GM19328 (cell line): ENCODE measurements at regions not wholly inside any gene's neighbourhood (a gene's known extent, or its start where the extent isn't known, plus 50 kb on each side); places are given as distances from the start of the nearest gene placed in this dataset.
"Not testable (repeated sequence)": the region's sequence is repeated elsewhere in the genome, so short reads cannot be mapped to it uniquely, and the experiment has no call there.

ENCODE experiments used
- ATAC-seq: cut with Tn5 transposase; IDR thresholded peaks from one replicate; pipeline ENCODE4 v1.9.1; 2021; ENCODE audit warnings: mild to moderate bottlenecking, moderate library complexity; ENCODE audit not compliant: unreplicated experiment

GRCh38 chr3:109982201-109982600 lies 644.9 kb upstream of the DPPA4 start:
- ATAC-seq, result no peak

- ATAC-seq, result no peak
Measured at GRCh38 chr3:109984976-109985375, 647.6 kb upstream of the DPPA4 start.

DNA sequence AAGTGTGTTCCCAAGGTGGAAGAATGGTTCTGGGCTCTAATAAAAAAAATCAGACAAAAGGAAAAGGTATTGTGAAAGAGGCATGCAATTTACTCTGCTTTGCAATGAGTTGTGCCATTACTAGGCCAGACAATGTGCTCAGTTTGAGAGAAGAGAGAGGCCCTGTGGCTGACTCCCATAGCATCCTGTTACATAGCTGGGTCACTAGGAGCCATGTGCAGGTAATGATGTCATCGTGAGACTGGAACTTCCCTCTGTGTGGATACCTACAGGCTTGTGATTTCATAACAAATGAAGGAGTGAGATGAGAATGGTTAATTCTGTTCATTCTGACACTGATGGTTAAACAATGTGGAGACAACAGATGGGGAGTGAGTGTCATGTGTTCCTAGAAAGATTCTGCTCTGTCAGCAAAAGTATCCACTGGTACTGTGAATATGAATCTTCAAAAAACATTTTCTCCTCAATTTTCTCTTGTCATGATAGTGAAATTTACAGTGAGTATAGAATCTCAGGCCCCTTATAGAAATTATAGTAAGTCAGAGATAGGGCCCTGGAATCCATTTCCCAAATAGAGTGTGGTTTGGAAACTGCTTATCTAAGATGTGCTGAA lies 648.7 kb upstream of the DPPA4 start:
- no peak for ATAC-seq

- no peak for ATAC-seq
Measured at GRCh38 chr3:109994853-109995252, 657.5 kb upstream of the DPPA4 start.

DNA sequence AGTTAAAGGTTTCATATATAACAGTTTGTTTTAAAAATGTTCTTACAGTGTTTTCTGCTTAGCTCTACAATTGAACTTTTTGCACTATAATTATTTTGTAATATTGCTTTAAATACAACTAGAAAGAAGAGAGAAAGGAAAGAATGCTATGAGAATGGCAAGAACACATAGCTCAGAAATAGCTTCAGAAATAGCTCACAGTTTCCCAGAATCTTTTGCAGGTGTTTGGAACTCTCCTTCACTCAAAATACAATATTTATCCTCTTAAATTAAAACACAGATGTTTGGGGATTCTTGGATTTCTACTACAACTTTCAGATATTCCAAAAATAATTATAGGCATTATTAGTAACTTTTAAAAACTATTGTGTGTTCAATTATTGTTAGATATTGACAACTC lies 658.0 kb upstream of the DPPA4 start:
- ATAC-seq, result no peak

DNA sequence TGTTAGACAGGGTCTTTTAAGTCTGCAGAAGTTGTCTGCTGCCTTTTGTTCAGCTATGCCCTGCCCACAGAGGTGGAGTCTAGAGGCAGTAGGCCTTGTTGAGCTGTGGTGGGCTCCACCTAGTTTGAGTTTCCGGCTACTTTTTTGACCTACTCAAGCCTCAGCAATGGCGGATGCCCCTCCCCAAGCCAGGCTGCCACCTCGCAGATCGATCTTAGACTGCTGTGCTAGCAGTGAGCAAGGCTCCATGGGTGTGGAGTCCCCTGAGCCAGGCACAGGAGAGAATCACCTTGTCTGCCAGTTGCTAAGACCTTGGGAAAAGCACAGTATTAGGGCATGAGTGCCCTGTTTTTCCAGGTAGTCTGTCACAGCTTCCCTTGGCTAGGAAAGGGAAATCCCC lies 664.6 kb upstream of the DPPA4 start:
- ATAC-seq, result not testable (repeated sequence)

- ATAC-seq, result no peak
Measured at GRCh38 chr3:110006913-110007312, 669.6 kb upstream of the DPPA4 start.

DNA sequence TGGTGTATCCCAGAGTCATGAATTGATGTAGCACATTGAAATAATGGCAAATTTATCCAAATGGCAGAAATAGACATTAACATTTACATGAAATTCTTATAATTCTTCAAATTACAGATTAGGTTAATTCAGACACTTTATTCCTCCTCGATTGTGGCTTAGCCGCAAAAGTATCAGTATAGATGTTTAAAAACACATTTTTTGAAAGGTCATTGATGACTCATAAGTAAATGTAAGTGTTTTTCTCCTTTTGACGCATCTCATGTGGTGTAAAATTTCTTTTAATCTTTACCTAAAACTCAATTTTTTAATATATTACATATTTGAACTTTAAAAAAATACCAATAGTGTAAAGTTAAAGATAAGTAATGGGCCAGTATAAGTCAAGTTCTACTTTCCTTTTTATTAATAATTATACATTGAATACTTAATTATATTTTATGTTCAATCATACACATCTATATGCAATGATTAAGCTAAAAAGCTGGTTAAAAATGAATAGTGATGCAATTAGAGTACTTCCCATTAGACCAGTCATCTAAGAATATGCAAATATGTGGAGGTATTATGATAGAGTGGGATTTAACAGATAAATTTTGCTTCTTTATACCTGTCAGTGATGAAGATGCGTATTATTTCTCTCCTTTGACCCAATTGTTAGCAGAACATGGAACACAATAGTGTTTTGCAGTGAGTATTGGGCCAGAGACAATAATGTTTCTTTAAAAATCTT lies 678.1 kb upstream of the DPPA4 start:
- no peak for ATAC-seq

GRCh38 chr3:110016235-110016815 lies 679.0 kb upstream of the DPPA4 start:
- ATAC-seq, result no peak

GRCh38 chr3:110017304-110017703 lies 680.0 kb upstream of the DPPA4 start:
- ATAC-seq, result no peak

- no peak for ATAC-seq
Measured at GRCh38 chr3:110021659-110022058, 684.3 kb upstream of the DPPA4 start.

GRCh38 chr3:110023022-110023421 lies 685.7 kb upstream of the DPPA4 start:
- not testable (repeated sequence) for ATAC-seq

DNA sequence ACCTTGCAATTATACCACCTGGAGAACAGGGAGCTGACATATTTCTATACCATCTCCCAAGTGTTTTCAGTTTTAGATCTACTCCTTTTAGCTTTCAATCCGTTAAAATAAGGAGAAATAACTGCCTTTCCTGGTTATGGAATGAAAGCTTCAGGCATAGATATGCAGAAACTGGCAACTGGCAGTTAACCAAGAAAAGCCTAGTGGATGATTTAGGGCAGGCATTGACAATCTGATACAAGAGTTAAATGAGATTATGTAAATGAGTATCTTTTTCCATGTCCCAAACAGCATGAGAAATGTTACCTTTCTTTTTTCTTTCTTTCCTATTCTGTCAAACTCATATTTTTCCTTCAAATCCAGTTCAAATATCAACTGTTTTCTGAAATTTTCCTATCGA lies 689.1 kb upstream of the DPPA4 start:
- no peak for ATAC-seq

DNA sequence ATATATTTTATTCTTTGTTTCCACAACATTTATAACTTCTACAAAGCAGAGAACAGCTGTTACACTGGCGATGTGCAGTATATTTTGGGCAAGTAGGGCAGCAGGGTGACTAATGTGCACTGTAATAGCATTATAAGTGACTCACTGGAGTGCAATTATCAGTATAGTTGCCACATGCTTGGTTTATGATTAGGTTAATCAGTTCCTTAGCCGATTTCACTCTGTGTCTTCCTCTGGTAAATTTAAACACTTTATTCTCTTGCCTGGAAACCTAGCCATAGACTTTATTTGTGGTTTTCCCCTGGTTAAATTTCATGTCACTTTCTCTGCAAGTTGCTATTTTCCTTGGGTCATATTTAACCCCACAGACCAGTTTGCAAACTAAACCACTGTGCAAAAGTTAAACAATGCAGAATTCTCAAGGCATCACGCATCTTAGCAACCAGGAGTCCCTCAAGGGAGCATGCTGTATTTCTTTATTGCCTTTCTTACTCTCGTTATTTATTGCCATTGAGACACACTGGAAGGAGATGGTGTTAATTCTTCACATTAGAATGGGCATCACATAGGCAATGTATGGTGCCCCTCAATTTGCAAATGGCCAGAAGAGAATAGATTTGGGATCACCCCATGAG lies 690.2 kb upstream of the DPPA4 start:
- no peak for ATAC-seq

DNA sequence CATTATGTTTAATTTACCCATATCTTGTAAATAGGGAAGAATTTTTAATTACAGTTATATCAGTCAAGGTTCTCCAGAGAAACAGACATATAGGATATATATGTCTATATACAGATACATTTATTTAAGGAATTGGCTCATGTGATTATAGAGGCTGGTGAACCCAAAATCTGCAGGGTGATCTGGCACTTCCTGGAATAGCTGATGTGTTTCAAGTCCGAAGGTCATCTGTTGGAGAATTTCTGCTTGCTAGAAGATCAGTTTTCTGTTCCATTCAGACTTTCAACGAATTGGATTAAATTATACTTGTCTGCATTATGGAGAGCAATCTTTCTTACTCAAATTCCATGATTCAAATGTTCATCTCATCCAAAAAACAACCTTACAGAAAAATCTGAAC lies 694.6 kb upstream of the DPPA4 start:
- no peak for ATAC-seq

DNA sequence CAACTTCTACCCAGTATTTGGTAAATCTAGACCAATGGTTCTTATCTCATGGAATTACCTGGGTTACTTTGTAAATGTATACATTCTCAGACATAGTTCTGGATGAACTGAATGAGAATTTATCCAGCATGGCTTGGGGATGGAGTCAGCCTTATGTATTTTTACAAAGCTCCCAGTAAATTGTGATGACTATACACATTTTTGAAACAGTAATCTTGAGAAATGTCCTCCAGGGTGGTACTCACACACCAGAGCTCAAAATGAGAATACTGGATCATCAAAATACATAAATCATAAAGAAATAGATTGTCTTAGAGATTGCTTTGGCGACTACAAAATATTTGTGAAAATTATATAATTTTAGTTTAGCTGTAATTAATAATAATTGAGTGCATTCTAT lies 722.1 kb upstream of the DPPA4 start:
- ATAC-seq, result no peak

DNA sequence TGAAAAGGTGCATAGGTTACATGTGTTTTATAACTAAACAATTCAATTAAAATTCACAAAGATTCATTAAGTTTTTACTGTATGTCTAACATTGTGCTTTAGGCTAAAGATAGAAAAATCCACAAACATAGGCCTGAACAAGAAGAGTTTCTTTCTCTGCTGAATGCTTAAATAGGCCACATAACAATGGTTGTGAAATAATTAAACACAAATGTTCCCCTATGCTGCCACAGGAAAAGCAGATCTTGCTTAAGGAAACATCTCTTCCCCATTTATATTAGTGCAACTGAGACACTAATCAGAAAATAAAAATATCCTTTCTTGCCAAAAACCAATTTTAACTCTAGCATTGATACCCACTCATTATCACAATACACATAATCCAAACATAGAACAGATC lies 725.4 kb upstream of the DPPA4 start:
- ATAC-seq, result no peak

DNA sequence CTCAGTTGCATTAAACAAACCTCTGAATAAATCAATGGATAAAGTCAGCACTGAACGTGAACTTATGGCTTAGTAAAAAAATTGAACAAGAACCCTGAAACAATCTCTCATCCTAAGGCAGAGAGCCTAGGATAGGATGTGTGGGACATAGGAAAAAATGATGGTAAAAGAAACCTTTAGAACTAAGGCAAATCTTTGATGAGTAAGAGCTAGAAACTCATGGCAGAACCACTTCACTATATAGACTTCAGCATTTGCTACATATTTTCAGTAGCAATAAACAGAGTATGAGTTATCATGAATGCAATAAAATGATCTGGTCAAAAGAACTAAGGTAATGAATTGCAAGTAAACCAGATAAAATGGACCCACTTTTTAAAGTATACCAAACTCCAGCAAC lies 725.8 kb upstream of the DPPA4 start:
- ATAC-seq, result no peak

DNA sequence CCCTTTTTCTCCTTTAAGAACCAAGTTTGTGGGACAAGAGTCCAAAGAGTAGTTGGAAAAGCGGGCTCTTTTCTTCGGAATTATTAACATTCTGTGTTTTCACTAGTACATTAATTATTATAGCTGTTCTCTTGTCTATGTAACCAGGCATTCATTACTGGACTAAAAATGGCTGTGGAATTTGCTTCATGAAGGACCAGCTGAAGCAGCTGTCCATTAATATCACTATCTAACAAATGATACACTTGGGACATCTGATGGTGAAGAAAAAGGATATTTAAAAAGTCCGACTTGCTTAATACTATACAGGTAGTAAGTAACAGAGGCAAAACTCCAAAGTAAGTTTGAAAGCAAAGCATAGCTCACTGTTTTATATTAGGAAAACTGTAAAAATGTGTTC lies 728.9 kb upstream of the DPPA4 start:
- ATAC-seq, result no peak

DNA sequence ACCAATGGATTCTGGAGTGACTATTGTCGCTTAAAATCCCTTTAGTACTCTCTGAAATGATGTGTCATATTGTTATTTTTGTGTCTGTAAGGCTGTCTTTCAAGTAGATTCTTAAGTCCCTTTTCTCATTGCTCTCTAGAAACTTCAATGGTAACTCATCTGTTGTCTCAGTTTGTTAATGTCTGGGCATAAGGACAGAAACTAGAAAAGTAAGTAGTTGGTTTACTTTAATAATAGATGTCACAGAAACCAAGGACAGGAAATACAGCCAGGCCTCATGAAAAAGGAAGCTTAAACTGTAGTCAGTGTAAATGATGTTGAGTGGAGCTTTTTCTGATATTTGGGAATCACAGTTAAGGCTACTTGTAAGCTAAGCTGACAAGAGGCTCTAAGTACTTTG lies 730.2 kb upstream of the DPPA4 start:
- no peak for ATAC-seq

- no peak for ATAC-seq
Measured at GRCh38 chr3:110069761-110070160, 732.4 kb upstream of the DPPA4 start.
